ENCODE measurements at regions not wholly inside any gene's neighbourhood (a gene's known extent, or its start where the extent isn't known, plus 50 kb on each side); places are given as distances from the start of the nearest gene placed in this dataset.
"Not testable (repeated sequence)": the region's sequence is repeated elsewhere in the genome, so short reads cannot be mapped to it uniquely, and the experiment has no call there.

- DNase-seq: peak; percentile 17
These were observed 61.1 kb upstream of the VAMP7 start for GRCh38 chrX:155819966-155820491.

GRCh38 chrX:155819525-155819924, 61.6 kb upstream of the VAMP7 start:
- no peak for DNase-seq

- not testable (repeated sequence) for DNase-seq
These were observed 66.8 kb upstream of the VAMP7 start for GRCh38 chrX:155814391-155814790.

- DNase-seq: no peak
These were observed 101.3 kb upstream of the VAMP7 start for GRCh38 chrX:155779831-155780230.

- no peak for DNase-seq
These were observed 102.1 kb upstream of the VAMP7 start for GRCh38 chrX:155778844-155779553.

GRCh38 chrX:155774387-155774786, 106.8 kb upstream of the VAMP7 start:
- no peak for DNase-seq

- DNase-seq: no peak
These were observed 113.0 kb upstream of the VAMP7 start for GRCh38 chrX:155767876-155768769.

- peak; percentile 8 for DNase-seq
These were observed 113.9 kb upstream of the VAMP7 start for GRCh38 chrX:155767051-155767875.

GRCh38 chrX:155766321-155766720, 114.8 kb upstream of the VAMP7 start:
- DNase-seq: no peak

GRCh38 chrX:155761185-155761584, 120.0 kb upstream of the VAMP7 start:
- no peak for DNase-seq

- no peak for DNase-seq
These were observed 123.9 kb upstream of the VAMP7 start for GRCh38 chrX:155757046-155757759.

GRCh38 chrX:155755706-155756337, 125.3 kb upstream of the VAMP7 start:
- no peak for DNase-seq

GRCh38 chrX:155751131-155751530, 130.0 kb upstream of the VAMP7 start:
- DNase-seq: no peak

GRCh38 chrX:155747520-155747919, 133.6 kb upstream of the VAMP7 start:
- no peak for DNase-seq

GRCh38 chrX:155745792-155746191, 133.0 kb upstream of the TMLHE start:
- no peak for DNase-seq

GRCh38 chrX:155744534-155744933, 131.8 kb upstream of the TMLHE start:
- DNase-seq: no peak

GRCh38 chrX:155728335-155728734, 115.6 kb upstream of the TMLHE start:
- not testable (repeated sequence) for DNase-seq

- DNase-seq: no peak
These were observed 106.3 kb upstream of the TMLHE start for GRCh38 chrX:155718972-155719586.

GRCh38 chrX:155715141-155715540, 102.4 kb upstream of the TMLHE start:
- no peak for DNase-seq

- DNase-seq: no peak
These were observed 82.7 kb upstream of the TMLHE start for GRCh38 chrX:155695419-155695818.

GRCh38 chrX:155694649-155695048, 81.9 kb upstream of the TMLHE start:
- no peak for DNase-seq

Measured in activated T-cell treated with anti-CD3 and anti-CD28 coated beads for 4 hours (primary cell).